SHP77 treated with DMSO at 0.1 percent for 48 hours (cell line): ENCODE measurements at regions not wholly inside any gene's neighbourhood (a gene's known extent, or its start where the extent isn't known, plus 50 kb on each side); places are given as distances from the start of the nearest gene placed in this dataset.
"Not testable (repeated sequence)": the region's sequence is repeated elsewhere in the genome, so short reads cannot be mapped to it uniquely, and the experiment has no call there.

Source experiments
- DNase-seq: peaks from one replicate; lab custom pipeline; 2025; lab: John Stamatoyannopoulos, UW

DNA sequence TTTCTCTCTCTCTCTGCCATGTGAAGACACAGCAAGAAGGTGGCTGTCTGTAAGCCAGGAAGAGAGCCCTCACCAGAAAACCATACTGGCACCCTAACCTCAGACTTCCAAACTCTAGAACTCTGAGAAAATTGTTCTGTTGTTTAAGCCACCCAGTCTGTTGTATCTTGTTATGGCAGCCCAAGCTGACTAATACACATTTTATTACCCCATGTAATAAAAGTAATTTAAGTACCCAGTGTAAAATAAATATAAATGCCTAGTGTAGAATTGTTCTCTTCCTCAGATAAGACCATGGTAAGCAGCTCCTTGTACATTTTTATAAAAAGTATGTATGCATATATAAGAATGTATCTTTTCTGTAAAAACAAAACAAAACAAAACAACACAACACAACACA, 119.7 kb downstream of the DTL start:
- no peak for DNase-seq

DNA sequence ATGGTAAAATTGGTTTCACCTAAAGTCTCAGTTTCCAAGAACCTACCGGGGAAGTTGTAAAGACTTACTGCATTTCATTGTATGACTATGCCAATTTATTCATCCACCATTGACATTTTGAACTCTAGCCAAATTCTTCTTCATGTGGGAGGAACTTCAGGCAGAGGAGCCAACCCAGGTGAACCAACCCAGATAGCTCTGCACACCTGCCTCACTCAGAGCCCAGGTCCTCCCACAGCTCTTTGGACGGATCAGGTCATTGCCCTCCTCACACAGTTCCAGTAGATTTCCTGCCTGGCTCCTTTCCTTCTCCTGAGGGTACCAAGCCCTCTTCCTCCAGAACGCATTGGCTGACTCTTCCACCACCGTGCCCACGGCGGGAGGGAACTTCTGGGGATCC, 121.7 kb downstream of the DTL start:
- DNase-seq = no peak

DNA sequence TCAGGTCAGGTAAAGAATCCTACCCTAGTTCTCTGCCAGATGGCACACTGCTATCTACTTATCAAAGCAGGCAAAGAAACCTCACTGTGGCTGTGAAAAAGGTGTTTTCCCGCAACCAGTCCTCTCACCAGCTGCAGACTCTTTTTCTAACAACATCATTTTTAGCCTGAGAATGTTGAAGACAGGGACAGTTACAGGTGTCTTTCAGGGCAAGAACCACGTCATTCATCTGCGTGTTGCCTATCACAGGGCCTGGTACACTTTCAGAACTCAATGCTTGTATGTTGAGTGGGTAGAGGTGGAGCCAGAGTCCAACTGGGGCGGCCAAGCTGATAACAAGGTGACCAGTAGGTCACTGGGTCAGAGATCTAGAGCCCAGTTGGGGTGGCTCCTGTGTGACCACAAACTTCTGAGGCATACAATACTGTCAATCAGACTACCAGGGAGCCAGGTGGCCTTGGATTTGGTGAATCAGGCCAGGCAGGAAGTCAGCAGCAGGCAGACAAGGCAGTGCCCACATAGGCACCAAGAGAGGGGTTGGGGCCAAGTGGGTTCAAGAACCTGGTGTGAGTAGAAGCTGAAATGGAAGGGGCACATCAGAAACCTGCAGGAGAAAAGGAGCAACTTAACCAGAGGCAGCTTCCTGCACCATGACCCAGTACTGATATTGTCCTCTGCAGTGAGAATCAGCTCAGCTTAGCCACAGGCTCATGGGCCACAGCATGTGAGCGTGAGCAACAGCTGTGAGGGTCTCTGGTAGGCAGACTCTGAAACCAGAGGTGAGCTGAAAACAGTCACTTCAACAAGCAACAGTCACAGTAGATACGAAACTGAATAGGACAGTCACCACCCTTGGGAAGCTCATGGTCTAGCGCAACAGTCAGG, 123.6 kb downstream of the DTL start:
- no peak for DNase-seq

DNA sequence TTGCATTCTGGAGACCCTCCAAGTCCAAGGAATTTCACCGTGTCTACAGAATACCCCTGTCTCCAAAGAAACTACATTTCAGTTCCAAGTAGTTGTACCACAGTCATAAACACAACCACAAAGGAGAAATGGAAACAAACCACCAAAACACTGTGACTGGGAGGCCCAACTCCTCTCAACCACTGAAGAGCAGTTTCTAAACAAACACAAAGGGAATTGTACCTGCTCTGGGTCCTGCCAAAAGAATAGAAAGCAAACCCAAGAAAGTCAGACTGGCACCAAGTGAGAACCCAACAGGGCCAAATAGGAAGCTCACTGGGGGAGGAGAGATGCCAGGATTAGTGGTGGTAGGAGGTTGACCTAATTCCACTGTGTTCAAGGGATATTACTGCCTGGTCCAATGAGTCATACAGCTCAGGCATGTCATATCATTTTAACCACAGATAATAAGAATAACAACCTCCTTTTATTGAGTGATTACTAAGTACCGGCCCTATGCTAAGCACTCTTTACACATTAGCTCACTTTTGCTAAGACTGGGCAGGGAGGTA, 123.9 kb upstream of the PPP2R5A start:
- no peak for DNase-seq

DNA sequence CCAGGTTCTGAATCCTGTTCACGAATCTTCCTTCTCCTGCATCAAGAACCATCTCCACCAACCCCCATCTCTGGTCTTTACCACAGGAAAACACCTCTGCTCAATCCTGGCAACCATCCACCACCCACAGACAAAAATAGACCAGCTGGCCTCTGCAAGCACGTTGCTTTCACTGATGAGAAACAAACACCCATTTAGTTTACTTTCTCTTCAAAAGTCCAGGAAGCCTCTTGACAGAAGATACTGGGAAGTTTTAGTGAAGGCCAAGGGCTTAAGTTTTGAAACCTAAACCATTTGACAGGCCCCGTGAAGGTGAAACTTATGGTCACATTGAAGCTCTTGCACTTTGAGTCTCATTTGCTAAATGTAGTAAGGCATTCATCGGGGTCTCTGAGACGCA, 122.6 kb upstream of the PPP2R5A start:
- DNase-seq = peak; percentile 1

DNA sequence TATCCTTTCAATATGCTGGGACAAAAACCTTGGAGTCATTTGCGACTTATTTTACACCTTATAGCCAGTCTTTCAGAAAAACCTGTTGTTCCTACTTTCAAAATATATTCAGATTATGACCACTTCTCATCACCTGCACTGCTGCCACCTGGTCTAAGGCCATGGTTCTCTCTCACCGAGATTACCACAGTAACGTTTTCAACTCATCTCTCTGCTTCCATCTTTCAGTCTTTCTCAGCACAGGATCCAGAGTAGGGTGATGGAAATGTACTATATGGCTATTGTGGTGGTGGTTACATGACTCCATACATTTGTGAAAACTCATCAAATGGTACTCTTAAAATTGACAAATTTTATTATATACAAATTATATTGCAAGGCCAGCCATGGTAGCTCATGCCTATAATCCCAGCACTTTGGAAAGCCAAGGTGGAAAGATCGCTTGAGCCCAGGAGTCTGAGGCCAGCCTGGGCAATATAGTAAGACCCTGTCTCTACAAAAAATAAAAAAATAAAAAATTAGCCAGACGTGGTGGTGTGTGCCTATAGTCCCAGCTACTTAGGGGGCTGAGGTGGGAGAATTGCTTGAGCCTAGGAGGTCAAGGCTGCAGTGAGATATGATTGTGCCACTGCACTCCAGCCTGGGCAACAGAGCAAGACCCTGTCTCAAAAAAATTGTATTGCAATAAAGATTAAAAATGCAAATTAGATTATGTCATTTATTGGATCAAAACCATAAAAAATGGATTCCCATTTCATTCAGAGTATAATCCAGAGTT, 120.9 kb upstream of the PPP2R5A start:
- no peak for DNase-seq

DNA sequence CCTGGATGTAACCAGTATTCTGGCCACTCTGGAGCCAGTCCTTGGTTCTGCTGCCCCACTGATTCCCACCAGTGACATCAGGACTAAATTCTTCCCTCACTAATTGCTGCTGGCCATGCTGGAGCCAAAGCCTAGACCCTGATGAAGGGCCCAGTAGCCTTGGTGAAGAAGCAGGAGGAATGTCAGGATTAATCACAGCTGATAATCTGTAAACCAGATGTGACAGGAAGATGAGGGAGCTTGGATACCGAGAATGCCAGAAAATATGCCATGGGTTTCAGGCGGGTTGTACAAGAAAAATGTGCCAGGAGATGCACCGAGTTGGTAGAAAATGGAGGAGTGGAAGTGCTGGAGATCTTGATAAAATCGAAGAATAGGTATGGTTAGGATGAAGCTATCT, 119.0 kb upstream of the PPP2R5A start:
- DNase-seq = no peak

DNA sequence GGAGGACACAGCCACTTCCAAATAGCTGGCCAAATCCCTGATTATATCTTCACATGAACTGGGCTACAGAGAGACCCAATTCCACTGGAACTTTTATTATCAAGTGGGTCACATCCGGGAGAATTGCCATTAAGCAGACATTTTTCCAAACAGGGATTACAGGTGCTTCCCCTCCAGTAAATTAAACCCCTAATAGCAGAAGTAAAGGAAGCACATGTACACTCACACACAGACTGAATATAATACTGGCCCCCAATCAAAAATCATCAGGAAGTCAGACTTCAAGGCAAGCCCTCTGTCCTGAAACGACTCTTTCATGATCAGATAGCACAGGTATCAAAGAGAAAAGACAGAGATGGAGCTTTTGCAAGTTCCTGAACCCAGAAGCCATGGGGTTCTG, 118.6 kb upstream of the PPP2R5A start:
- no peak for DNase-seq

DNA sequence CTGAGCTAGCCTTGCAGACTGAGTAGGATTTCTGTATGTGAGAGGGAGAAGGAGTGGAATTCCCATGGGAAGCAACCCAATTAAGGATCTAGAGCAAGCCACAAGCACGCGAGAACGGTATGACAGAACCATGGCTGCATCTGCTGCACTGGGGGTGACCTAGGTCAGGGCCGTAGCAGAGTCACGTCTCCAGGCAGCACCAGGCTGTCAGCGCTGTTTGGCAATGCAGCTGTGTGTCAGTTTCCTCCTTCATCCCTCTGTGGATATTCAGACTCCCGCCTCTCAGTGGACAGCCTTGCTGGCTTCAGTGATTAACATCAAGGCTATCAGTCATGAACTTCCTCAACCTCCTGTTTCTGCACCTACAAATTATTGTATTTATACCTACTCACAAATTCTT, 118.1 kb upstream of the PPP2R5A start:
- DNase-seq = no peak

DNA sequence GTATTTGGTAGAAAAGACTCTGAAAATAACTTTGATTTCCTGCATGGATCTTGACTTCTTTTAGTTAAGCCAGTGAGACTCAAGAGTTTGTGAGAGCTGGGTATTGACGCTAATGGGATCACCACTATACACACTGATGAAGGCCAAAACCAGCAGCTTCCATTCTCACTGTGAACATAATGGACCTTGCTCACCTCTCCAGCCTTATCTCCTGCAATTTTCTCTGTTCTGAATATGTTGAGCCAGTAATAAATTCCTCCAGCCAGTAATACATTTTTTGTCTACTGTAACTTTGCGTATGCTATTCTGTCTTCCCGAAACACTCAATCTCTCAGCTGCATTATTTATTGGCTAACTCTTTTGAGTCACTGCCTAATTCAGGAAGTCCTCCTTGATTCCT, 111.6 kb upstream of the PPP2R5A start:
- DNase-seq = no peak

DNA sequence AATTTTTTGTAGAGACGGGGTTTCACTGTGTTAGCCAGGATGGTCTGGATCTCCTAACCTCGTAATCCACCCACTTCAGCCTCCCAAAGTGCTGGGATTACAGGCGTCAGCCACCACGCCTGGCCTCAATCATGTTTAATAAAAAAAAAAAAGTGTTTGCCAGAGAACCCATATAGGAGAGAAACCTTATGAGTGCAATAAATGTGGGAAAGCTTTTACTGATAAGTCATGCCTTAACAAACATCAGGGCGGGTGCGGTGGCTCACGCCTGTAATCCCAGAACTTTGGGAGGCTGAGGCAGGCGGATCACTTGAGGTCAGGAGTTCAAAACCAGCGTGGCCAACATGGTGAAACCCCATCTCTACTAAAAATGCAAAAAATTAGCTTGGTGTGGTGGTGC, 110.9 kb upstream of the PPP2R5A start:
- not testable (repeated sequence) for DNase-seq

DNA sequence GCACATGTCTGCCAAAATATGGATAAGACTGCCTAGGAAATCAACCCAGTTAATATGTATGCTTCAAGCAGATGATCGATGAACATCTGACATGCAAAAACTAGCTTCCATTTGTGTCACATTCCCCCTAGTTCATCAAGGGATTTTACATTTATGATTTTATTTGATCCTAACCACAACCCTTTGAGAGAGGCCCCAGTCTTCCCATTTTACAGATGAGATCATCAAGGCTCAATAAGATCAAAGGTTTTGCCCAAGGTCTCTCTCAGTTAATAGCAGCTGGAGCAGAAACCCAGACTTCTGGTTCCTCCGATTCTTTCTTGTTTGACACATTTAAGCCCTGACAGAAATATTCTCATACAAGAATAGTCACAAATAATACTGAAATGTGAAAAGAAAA, 107.7 kb upstream of the PPP2R5A start:
- no peak for DNase-seq

DNA sequence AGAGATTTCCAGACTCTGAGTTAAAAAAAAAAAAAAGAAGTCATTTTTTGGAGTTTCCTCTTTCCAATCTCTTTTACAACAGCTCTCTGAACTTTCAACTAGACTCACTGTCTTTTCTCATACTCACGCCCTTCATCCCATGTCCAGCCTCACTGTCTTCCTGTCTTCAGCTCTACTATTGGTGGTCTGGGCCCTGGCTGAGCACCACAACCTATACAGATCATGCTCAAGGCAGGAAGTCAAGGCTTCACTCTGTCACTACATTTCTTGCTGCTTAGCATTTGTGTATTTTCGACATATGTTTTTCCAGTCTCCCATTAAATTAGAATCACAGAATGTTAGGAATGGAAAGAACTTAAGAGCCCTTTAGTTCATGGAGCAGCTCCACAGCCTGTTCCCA, 106.4 kb upstream of the PPP2R5A start:
- DNase-seq = no peak

DNA sequence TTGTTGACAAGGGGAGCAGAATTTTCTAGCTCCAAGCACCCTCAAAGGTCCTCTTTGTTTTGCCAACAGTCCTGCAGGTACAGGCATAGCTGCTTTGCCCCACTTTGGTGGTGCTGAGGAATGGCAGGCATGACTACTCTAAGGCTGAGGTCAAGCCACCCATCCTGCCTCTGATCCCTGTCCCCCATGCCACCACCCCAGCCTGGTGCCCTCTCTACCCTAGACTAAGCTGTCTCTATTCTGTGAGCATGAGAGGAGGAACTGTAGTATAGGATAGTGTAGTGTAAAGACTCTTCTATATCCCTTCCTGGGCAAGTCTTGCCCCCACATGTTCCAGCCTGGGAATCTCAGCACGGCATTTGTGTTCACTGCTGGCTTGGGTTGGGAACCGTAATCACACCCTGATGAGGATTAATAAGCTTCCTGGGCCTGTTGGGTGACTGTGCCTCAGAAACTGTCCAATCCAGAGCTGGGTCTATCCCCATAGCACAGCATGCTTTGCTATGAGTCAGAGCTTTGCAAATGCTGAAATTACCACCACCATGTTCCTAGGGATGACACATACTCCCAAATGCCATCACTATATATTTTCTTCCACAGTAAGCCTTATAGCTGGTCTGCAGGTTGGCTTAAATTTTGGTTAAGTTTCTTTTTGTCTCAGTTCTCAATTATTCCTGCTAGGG, 105.7 kb upstream of the PPP2R5A start:
- no peak for DNase-seq

DNA sequence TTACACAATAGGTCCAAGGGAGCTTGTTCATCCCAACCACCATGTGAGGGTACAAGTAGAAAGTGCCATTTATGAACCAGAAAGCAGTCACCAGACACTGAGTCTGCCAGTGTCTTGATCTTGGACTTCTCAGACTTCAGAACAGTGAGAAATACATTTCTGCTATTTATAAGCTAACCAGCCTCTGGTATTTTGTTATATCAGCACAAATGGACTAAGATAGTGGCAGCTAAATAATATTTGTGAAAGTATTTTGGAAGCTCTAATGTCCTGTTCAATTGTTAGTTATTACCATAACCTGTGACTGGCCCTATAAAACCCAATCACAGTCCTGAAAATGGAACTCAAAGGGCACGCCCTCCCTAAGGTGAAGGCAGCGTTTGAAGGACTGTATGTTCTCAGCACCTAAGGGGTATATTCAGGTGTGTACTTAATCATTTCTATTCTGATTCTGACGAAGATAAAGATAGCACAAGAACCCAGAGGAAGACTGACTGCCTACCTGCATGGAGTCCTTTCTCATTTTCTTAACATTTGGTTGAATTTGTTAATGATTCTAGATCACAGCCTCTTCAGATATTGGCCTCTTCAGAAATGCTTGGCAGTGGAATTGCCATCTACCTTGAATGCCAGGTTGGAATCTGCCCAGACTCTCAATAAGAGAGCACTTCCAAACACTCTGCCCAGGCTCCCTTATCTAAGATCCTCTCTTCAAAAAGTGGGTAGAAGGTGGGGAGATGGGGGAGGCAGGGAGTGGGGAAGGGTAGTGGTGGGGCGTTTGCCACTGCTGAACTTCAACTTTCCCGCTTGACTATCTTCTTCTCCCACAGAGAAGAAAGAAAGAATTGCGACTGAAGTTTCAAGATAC, 104.0 kb upstream of the PPP2R5A start:
- no peak for DNase-seq

DNA sequence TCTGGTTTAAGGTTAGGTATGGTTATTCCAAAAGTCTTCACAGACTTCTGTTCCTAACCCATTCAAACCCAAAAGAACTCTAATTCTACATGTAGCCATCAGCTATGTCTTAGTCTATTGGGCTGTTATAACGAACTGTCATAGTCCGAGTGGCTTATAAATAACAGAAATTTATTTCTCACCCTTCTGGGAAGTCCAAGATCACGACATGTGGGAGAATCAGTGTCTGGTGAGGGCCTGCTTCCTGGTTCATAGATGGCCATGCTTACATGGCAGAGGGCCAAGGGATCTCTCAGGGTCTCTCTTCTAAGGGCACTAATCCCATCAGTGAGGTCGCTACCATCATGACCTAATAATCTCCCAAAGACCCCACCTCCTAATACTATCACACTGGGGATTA, 103.0 kb upstream of the PPP2R5A start:
- DNase-seq = no peak

DNA sequence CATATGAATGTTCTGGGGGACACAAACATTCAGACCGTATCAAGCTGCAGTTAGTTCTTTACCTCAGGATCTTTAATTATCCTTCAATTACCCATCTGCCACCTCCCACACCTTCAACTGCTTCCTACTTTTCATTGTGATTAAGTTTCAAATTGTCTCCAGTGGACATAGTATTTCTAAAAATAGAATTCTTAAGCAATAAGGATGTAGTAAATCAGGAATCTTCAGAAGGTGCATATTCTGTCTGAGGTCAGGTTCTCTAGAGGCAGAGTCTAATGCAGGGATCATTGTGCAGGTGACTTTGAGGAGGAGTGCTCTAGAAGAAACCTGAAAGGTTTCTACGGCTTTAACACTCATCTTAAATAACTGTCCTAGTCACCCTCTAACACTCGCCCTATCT, 102.6 kb upstream of the PPP2R5A start:
- DNase-seq = no peak

DNA sequence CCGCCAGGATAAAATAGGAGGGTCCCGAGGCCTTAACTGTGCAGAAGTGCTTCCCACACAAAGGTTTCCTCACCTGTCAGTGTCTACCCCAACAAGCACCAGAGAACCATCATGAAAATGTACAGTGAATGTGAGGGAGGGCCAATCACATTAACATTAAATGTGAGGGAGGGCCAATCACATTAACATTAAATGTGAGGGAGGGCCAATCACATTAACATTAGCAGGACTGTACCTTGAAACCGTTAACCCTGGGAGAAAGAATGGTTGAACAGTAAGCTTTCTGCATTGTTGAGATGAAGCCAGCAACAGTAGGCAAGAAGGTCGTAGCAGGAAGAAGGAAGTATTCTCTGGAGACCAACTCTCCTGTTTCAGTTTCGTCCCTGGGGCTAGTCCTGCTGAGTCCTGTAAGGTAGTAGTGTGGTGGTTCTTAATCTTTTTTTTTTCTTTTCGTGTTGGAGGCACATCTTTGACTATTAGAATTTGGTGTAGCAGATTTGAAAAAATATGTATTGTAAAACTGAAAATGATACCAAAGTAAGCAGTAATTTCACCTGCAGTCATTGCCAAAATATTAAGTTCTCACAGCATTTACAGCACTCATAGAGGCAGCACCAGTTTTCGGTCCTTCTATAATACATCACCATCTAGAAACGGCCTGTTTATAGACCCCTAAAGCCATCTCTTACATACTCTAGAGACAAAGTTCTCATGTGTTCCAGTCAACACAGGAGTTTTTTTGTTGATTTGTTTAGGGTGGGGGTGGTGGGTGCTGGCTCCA, 98.6 kb upstream of the PPP2R5A start:
- no peak for DNase-seq

DNA sequence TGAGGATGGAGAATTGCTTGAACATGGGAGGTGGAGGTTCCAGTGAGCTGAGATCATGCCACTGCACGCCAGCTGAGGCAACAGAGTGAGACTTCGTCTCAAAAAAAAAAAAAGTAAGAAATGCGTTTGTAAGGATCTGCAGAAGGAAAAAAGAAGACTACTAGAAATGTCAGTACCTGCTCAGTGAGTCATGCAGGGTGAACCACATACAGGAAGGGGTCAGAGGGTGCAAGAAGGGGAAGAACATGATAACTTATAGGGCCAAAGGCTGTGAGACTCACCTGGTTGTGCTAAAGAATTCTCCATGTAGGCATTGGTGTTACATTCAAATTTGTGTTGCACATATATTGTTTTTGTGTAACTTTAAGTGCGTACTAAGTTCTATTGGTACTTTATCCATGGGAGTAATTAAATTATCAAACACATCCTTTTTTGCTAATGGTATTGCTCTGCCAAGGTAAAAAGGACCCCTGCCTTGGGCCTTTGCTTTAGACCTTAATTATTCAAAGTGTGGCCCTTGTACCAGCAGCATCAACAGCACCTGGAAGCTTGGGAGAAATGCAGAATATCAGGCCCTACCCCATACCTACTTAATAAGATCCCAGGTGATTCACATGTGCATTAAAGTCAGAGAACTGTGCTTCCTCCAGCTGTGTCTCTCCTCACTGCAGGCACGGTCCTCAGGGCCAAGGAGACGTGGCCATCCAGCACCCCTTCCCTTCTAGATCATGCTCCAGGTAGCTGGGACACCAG, 96.4 kb upstream of the PPP2R5A start:
- no peak for DNase-seq

DNA sequence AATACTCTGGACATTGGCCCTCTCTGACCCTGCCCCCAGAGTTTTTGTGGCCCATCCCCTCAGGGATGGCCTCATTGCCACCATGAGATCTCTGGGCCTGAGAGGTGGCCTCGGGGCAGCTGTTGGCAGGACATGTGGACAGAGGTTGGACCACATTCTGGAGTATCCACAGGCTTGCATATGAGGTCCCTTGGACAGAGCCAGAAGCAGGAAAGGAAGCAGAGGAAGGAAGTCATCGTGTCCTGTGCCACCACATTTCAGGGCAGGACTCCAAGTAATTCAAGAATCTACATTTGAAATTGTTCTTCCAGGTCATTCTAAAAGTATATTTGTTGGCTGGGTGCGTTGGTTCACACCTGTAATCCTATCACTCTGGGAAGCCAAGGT, 95.9 kb upstream of the PPP2R5A start:
- no peak for DNase-seq
